Neural cell (in vitro differentiated cells): ENCODE measurements at regions not wholly inside any gene's neighbourhood (a gene's known extent, or its start where the extent isn't known, plus 50 kb on each side); places are given as distances from the start of the nearest gene placed in this dataset.

ENCODE experiments used
- H2AFZ ChIP-seq: fragments of 200-600, 300-800 bp; sonication (generic), shearing (Covaris generic); 2 replicates; pipeline ENCODE4 v1.6.0; 2014; ENCODE audit warnings: low read depth, mild to moderate bottlenecking, antibody characterized with exemption, low read length, moderate library complexity
- H3F3A ChIP-seq: fragments of 200-600 bp; shearing (Covaris generic); 2 replicates; pipeline ENCODE4 v1.6.1; 2016; ENCODE audit warnings: mild to moderate bottlenecking, moderate library complexity, mixed read lengths, antibody characterized with exemption, low read length; ENCODE audit not compliant: insufficient read depth, poor library complexity, severe bottlenecking
- H3K27ac ChIP-seq: fragments of 200-600, 300-800 bp; sonication (generic), shearing (Covaris generic); 2 replicates; pipeline ENCODE4 v1.5.1; 2014; ENCODE audit warnings: mild to moderate bottlenecking, low read length, moderate library complexity
- H3K27me3 ChIP-seq: fragments of 300-800, 200-600 bp; sonication (generic), shearing (Covaris generic); 2 replicates; pipeline ENCODE4 v1.6.0; 2014; ENCODE audit warnings: mild to moderate bottlenecking, low read depth, low read length, moderate library complexity; ENCODE audit not compliant: insufficient read depth
- H3K36me3 ChIP-seq: fragments of 300-800, 200-600 bp; sonication (generic), shearing (Covaris generic); 2 replicates; pipeline ENCODE4 v1.5.1; 2014; ENCODE audit warnings: mild to moderate bottlenecking, antibody characterized with exemption, low read length, moderate library complexity; ENCODE audit not compliant: insufficient read depth
- H3K4me2 ChIP-seq: fragments of 300-800, 200-600 bp; sonication (generic), shearing (Covaris generic); 2 replicates; pipeline ENCODE4 v1.6.0; 2014; ENCODE audit warnings: mild to moderate bottlenecking, low read length
- H3K4me3 ChIP-seq: fragments of 300-800, 200-600 bp; sonication (generic), shearing (Covaris generic); 2 replicates; pipeline ENCODE4 v1.5.1; 2014; ENCODE audit warnings: mild to moderate bottlenecking, low read length, moderate library complexity
- H3K79me2 ChIP-seq: fragments of 200-600 bp; shearing (Covaris generic); replicated peaks from 2 replicates; pipeline ENCODE4 v1.6.0; 2014; ENCODE audit warnings: mild to moderate bottlenecking, low read length, moderate library complexity; ENCODE audit not compliant: insufficient read depth
- H3K9ac ChIP-seq: fragments of 300-800, 200-600 bp; sonication (generic), shearing (Covaris generic); 2 replicates; pipeline ENCODE4 v1.6.1; 2016; ENCODE audit warnings: mild to moderate bottlenecking, low read length, mixed read lengths
- H3K9me2 ChIP-seq: fragments of 200-600 bp; shearing (Covaris generic); 2 replicates; pipeline ENCODE4 v1.6.1; 2016; ENCODE audit warnings: mild to moderate bottlenecking, low read length, mixed read lengths; ENCODE audit not compliant: insufficient read depth
- H3K9me3 ChIP-seq: fragments of 200-600, 300-800 bp; sonication (generic), shearing (Covaris generic); 2 replicates; pipeline ENCODE4 v1.6.1; 2016; ENCODE audit warnings: mild to moderate bottlenecking, mixed run types, low read length, moderate library complexity, mixed read lengths
- H4K20me1 ChIP-seq: fragments of 200-600 bp; shearing (Covaris generic); 2 replicates; pipeline ENCODE4 v1.6.1; 2016; ENCODE audit warnings: mild to moderate bottlenecking, mixed run types; ENCODE audit not compliant: insufficient read depth
- CTCF ChIP-seq: fragments of 450-650 bp; IDR thresholded peaks from 2 replicates; pipeline ENCODE4 v1.5.1; 2014; ENCODE audit warnings: antibody characterized with exemption, mild to moderate bottlenecking, moderate library complexity; ENCODE audit not compliant: poor library complexity, severe bottlenecking
- EP300 ChIP-seq: fragments of 450-650 bp; conservative IDR thresholded peaks from 2 replicates; pipeline ENCODE4 v1.6.1; 2014; ENCODE audit warnings: antibody characterized with exemption, mild to moderate bottlenecking, moderate library complexity; ENCODE audit not compliant: poor library complexity, severe bottlenecking
- EZH2 ChIP-seq: fragments of 200-600, 300-800 bp; shearing (Covaris generic), sonication (generic); IDR thresholded peaks from 2 replicates; pipeline ENCODE4 v1.6.1; 2014; ENCODE audit warnings: antibody characterized with exemption, low read length, borderline replicate concordance, mild to moderate bottlenecking; ENCODE audit not compliant: insufficient read depth, poor library complexity, severe bottlenecking
- MXI1 ChIP-seq: fragments of 450-650 bp; conservative IDR thresholded peaks from 2 replicates; pipeline ENCODE4 v1.6.1; 2014; ENCODE audit warnings: antibody characterized with exemption, mild to moderate bottlenecking; ENCODE audit not compliant: poor library complexity, severe bottlenecking
- POLR2AphosphoS5 ChIP-seq: IDR thresholded peaks from 2 replicates; pipeline ENCODE4 v1.6.1; 2012
- RAD21 ChIP-seq: fragments of 450-650 bp; conservative IDR thresholded peaks from 2 replicates; pipeline ENCODE4 v1.6.1; 2014; ENCODE audit warnings: antibody characterized with exemption, mild to moderate bottlenecking, moderate library complexity
- SMC3 ChIP-seq: fragments of 450-650 bp; conservative IDR thresholded peaks from 2 replicates; pipeline ENCODE4 v1.6.1; 2014; ENCODE audit warnings: antibody characterized with exemption, mild to moderate bottlenecking, moderate library complexity; ENCODE audit not compliant: poor library complexity
- TAF1 ChIP-seq: IDR thresholded peaks from 2 replicates; pipeline ENCODE4 v1.6.1; 2012; ENCODE audit warnings: low read depth
- TF ChIP-seq, protein P1 (sequence below): IDR thresholded peaks from 2 replicates; pipeline ENCODE4 v1.6.1; 2012; ENCODE audit warnings: borderline replicate concordance

DNA sequence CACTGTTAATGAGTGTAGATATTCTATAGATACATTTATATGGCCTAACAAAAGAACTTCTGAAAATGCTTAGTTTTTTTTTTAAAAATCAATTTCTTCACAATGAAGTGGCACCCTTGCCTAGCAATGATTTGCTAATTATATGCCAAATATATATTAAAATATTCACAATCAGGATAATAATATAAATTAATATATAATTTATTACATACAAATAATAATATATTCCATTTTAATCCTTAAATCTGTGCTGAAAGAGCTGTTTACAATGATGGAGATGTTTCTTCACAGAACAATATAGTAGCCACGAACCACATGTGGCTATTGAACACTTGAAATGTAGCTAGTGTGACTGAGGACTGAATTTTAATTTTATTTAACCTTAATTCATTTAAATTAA lies 648.4 kb upstream of the GBE1 start:
- no peaks in the 10 kb centered on the region for H3F3A ChIP-seq
- H3K9ac ChIP-seq, result no peak overlapping the region
- H3K27me3 ChIP-seq, result no peaks in the 10 kb centered on the region

DNA sequence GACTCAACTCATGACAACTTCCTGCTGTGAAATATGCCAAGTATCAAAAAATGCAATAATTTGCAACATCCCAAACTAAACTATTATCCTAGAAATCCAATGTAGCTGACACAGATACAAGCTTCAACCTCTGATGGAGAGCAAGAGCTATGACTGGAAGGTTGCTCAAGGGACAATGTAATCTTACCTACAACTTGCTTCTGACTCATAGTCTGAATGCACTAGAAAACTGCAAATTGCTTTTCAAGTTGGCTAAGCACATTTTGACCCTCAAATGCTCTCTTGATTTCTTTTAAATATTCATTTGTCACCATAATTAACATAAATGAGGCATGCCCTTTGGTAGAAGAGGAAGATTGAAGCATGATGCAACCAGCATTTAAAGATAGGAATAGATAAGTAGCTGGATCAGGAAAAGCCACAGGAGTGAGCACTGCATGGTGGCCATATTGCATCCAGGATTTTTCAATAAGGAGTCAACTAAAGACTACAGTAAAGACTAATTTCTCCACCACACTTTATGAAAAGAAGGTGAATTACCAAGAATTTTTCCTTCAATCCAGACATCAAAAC lies 630.8 kb upstream of the GBE1 start:
- Histone ChIP-seq H3K79me2 (no peaks in the 10 kb centered on the region), H3K27me3 (no peaks in the 10 kb centered on the region), H3K4me2 (no peak overlapping the region), H3K9ac (no peak overlapping the region), H3K36me3 (no peaks in the 10 kb centered on the region), H3K9me3 (no peaks in the 10 kb centered on the region), H3K27ac (no peak overlapping the region), H4K20me1 (no peaks in the 10 kb centered on the region), H3F3A (no peaks in the 10 kb centered on the region), H2AFZ (no peak overlapping the region), H3K4me3 (no peak overlapping the region), H3K9me2 (no peaks in the 10 kb centered on the region)
- TF ChIP-seq CTCF (no peak), EP300 (no peak), POLR2AphosphoS5 (no peak), SMC3 (no peak), RAD21 (no peak), EZH2 (no peak), MXI1 (no peak), TAF1 (no peak)
- TF ChIP-seq, protein P1, sequence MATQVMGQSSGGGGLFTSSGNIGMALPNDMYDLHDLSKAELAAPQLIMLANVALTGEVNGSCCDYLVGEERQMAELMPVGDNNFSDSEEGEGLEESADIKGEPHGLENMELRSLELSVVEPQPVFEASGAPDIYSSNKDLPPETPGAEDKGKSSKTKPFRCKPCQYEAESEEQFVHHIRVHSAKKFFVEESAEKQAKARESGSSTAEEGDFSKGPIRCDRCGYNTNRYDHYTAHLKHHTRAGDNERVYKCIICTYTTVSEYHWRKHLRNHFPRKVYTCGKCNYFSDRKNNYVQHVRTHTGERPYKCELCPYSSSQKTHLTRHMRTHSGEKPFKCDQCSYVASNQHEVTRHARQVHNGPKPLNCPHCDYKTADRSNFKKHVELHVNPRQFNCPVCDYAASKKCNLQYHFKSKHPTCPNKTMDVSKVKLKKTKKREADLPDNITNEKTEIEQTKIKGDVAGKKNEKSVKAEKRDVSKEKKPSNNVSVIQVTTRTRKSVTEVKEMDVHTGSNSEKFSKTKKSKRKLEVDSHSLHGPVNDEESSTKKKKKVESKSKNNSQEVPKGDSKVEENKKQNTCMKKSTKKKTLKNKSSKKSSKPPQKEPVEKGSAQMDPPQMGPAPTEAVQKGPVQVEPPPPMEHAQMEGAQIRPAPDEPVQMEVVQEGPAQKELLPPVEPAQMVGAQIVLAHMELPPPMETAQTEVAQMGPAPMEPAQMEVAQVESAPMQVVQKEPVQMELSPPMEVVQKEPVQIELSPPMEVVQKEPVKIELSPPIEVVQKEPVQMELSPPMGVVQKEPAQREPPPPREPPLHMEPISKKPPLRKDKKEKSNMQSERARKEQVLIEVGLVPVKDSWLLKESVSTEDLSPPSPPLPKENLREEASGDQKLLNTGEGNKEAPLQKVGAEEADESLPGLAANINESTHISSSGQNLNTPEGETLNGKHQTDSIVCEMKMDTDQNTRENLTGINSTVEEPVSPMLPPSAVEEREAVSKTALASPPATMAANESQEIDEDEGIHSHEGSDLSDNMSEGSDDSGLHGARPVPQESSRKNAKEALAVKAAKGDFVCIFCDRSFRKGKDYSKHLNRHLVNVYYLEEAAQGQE, result no peak

More for the DNA sequence above, 648.4 kb upstream of the GBE1 start:
- H3K27ac ChIP-seq, result no peak overlapping the region
- H3K4me2 ChIP-seq, result no peak overlapping the region
- no peaks in the 10 kb centered on the region for H4K20me1 ChIP-seq
- TF ChIP-seq CTCF, result no peak
- TF ChIP-seq EZH2, result no peak
- TF ChIP-seq MXI1, result no peak
- TF ChIP-seq EP300, result no peak
- no peak for TF ChIP-seq POLR2AphosphoS5
- no peak overlapping the region for H3K4me3 ChIP-seq
- H3K36me3 ChIP-seq, result no peaks in the 10 kb centered on the region
- H3K9me2 ChIP-seq, result no peaks in the 10 kb centered on the region
- H3K9me3 ChIP-seq, result no peaks in the 10 kb centered on the region
- no peaks in the 10 kb centered on the region for H3K79me2 ChIP-seq
- no peak overlapping the region for H2AFZ ChIP-seq
